GM18502 (cell line): ENCODE measurements at regions not wholly inside any gene's neighbourhood (a gene's known extent, or its start where the extent isn't known, plus 50 kb on each side); places are given as distances from the start of the nearest gene placed in this dataset.
"Not testable (repeated sequence)": the region's sequence is repeated elsewhere in the genome, so short reads cannot be mapped to it uniquely, and the experiment has no call there.

Source experiments
- ATAC-seq: cut with Tn5 transposase; IDR thresholded peaks from one replicate; pipeline ENCODE4 v1.9.1; 2021; ENCODE audit warnings: mild to moderate bottlenecking; ENCODE audit not compliant: unreplicated experiment, poor library complexity

DNA sequence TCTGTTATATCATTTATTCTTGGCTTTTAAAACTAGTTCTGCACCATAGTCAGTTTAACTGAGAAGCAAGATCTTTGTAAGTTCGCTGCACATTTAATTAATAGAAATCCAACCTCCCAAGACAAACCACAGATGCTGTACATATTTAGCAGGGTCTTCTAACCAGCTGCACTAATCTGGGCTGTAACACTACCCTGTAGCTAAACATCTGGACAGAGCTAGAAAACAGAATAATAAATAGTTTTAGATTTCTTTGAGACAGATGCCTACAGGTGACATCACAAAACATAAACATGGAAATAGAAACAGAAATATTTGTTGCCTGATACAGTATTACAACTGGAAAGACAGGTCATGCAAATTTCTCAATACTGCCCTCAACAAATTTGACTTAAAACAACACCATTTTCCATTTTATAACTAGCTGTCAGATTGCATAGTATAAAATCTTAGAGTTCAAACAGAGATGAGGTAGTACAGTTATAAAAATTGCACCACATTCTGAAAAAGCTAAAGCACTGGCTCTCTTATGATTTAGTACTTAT is 315.1 kb downstream of the NR4A2 start:
- no peak for ATAC-seq

DNA sequence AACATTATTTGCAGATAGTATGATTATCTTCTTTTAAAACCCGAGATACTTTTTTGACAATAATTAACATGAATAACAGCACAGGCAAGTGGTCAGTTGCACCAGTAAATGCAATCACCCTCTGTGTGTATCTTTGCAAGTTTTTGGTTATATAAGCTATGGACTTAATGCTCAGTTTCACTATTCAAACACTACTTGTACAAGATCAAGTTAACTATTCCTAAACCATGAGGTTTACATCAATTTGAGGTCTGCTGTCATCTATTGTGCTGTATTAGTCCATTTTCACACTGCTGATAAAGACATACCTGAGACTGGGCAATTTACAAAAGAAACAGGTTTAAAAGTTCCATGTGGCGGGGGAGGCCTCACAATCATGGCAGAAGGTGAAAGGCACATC is 323.2 kb downstream of the NR4A2 start:
- no peak for ATAC-seq

- ATAC-seq = no peak
These were observed 325.6 kb downstream of the NR4A2 start for GRCh38 chr2:156006721-156007618.

DNA sequence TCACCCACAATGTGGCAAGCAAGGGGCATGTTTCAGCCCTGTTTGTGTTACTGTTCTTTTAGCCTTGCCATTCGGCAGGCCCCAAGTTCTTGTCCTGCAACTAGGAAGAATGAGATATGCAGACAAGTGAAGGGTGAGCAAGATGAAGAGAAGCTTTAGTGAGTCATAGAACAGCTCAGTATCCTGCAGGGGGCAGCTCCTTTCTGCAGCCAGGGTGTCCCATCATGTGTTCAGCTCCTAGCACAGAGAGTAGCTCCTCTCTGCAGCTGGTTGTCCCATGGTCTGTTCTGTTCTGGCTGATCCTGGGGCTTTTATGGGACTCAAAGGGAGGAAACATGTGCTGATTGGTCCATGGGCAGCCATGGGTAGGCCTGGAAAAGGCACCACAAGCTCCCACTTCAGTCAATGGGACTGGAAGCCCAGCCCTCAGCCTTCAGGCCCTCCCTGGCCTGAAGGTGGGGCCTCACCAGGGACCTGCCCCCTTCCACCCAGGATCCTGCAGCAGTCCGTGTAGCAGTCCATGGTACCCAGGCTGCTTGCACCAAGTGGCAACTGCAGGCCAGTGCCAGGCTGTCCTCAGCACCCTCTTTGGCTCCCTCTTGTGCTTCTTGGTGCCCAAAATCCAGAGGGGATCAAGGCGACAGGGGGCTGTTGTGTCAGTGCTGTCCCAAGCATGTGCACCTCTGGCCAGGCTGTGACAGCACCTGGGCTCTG is 326.4 kb downstream of the NR4A2 start:
- ATAC-seq = no peak

- no peak for ATAC-seq
These were observed 327.0 kb downstream of the NR4A2 start for GRCh38 chr2:156005531-156005930.

DNA sequence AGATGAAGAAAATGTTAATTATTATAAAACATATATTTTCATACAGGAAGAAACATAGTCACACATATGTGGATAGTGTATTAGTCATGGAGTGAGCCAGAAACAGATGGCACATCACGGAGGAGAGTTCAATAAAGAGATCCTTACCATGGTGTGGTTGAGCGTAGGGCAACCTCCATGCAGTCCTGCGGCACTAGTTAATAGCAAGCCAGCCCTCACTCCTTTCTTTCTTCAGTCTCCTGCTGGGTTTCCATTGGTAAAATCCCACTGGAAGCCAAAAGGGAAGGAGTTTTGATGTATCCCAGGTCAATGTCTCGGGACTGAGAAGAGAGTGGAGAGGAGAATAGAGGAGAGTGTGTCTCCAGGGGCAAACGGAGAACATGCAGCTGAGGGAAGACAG is 328.1 kb downstream of the NR4A2 start:
- ATAC-seq = no peak

DNA sequence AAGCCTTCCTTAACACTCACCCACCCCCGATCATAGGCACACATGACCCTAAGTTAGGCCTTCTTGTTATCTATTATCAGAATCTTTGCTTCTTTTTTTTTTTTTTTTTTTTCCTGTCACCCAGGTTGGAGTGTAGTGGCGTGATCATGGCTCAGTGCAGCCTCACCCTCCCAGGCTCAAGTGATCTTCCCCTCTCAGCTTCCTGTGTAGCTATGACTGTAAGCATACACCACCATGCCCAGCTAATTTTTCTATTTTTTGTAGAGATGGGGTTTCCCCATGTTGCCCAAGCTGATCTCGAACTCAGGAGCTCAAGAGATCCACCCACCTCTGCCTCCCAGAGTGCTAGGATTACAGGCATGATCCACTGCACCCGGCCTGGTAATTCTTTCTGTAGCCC is 328.7 kb downstream of the NR4A2 start:
- peak; percentile 50 for ATAC-seq

- ATAC-seq = no peak
These were observed 330.7 kb downstream of the NR4A2 start for GRCh38 chr2:156001851-156002250.

- ATAC-seq = no peak
These were observed 335.0 kb downstream of the NR4A2 start for GRCh38 chr2:155997538-155997937.

- no peak for ATAC-seq
These were observed 338.2 kb downstream of the NR4A2 start for GRCh38 chr2:155994315-155994714.

DNA sequence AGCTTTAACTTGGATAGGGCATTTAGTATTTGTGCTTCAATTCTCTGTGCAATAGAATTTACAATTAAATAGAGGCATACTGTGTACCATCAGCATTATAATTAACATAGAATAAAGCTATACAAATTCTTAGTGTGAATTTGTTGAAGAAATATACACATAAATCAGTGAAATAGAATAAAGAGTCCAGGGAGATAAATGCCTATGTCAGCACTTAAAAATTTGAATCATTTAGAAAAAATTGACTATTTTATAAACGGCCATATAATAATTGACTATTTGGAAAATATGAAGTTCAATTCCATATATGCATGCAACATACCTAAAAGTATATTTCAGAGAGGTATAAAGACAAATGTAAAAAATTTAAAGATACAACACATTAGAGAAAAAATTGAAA is 348.7 kb downstream of the NR4A2 start:
- ATAC-seq = no peak

- no peak for ATAC-seq
These were observed 350.4 kb downstream of the NR4A2 start for GRCh38 chr2:155982135-155982534.

- peak; percentile 85 for ATAC-seq
These were observed 351.5 kb downstream of the NR4A2 start for GRCh38 chr2:155980941-155981560.

- ATAC-seq = no peak
These were observed 356.8 kb downstream of the NR4A2 start for GRCh38 chr2:155975734-155976133.

- ATAC-seq = no peak
These were observed 359.6 kb downstream of the NR4A2 start for GRCh38 chr2:155972916-155973315.

DNA sequence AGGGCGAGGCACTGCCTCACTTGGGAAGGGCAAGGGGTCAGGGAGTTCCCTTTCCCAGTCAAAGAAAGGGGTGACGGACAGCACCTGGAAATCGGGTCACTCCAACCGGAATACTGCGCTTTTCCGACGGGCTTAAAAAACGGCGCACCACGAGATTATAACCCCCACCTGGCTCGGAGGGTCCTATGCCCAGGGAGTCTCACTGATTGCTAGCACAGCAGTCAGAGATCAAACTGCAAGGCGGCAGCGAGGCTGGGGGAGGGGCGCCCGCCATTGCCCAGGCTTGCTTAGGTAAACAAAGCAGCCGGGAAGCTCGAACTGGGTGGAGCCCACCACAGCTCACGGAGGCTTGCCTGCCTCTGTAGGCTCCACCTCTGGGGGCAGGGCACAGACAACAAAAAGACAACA is 366.5 kb downstream of the NR4A2 start:
- not testable (repeated sequence) for ATAC-seq

DNA sequence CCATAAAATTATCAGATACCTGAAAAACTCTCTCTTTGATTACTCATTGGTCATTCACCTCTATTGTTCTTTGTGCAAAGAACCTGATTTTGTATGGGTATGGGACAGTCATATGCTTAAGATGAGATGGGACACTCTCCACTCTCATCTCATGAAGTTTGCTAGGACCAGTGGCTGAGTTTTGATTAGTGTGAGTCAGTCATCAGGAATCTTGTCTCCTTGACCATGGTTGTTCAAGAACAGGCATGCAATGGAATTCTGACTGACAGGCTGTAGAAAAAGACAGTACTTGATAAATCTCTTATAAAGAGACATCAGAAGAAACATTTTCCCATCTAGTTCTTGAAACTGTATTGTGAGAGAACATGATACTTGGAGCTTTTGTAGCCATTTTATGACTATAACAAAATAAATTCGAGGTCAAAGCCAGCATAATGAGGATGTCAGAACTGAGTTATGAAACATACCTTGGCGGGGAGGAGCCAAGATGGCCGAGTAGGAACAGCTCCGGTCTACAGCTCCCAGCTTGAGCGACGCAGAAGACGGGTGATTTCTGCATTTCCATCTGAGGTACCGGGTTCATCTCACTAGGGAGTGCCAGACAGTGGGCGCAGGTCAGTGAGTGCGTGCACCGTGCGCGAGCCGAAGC is 367.0 kb downstream of the NR4A2 start:
- no peak for ATAC-seq

- no peak for ATAC-seq
These were observed 370.9 kb downstream of the NR4A2 start for GRCh38 chr2:155961641-155962040.

DNA sequence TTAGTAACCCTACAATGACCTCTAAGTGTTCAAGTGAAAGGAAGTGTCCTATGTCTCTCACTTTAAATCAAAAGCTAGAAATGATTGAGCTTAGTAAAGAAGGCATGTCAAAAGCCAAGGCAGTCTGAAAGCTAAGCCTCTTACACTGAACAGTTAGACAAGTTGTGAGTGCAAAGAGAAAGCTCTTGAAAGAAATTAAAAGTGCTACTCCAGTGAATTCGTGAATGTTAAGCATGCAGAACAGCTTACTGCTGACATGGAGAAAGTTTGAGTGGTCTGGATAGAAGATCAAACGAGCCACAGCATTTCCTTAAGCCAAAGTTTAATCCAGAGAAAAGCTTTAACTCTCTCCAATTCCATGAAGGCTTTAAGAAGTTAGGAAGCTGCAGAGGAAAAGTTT is 373.7 kb downstream of the NR4A2 start:
- no peak for ATAC-seq

- no peak for ATAC-seq
These were observed 385.5 kb downstream of the NR4A2 start for GRCh38 chr2:155947069-155947468.
